ENCODE measurements at regions not wholly inside any gene's neighbourhood (a gene's known extent, or its start where the extent isn't known, plus 50 kb on each side); places are given as distances from the start of the nearest gene placed in this dataset.

DNA sequence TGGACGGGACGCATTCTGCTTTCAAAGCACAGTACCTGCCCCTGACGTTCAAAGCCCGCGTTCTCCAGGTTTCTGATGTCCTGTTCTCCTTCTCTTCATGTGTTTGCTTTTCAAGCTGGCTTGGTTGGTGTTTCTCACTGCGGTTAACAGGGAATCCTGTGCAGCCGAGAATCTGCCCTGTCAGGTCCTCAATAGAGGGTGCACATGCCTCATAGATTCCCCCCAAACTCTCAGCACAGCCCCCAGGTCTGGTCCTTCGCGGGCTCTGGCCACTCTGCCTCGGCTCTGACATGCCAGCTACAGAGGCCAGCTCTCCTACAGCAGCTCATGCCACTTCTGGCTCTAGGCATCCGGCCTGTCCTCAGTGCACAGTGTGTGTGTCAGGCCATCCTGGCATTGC lies 1343.8 kb downstream of the TBC1D22A start:
- Histone ChIP-seq H4K20me1 (ENCODE audit: insufficient read depth) (no peaks in the 10 kb centered on the region), H3K4me2 (ENCODE audit: low read length) (no peak overlapping the region), H3K27ac (ENCODE audit: low read depth, low read length) (no peak overlapping the region), H3K9ac (ENCODE audit: low read length) (no peak overlapping the region), H3K9me3 (ENCODE audit: control insufficient read depth in 1 of 2, insufficient read depth in 1 of 2, low read depth in 1 of 2, low read length in 2 of 2) (0 out of 4 replicates have a peak, but pooled peaks cover 0 to 5% of the 10 kb centered on the region in 2 experiments), H3K36me3 (ENCODE audit: control insufficient read depth in 1 of 2, insufficient read depth in 2 of 2, low read length in 2 of 2) (no peaks in the 10 kb centered on the region), H3K9me2 (ENCODE audit: insufficient read depth) (no peaks in the 10 kb centered on the region), H3K27me3 (ENCODE audit: insufficient read depth, low read length) (0 out of 2 replicates have a peak, but pooled peaks cover under 1% of the 10 kb centered on the region), H2AFZ (ENCODE audit: low read depth, low read length, poor library complexity, severe bottlenecking) (no peak overlapping the region), H3K79me2 (ENCODE audit: insufficient read depth, low read length) (no peaks in the 10 kb centered on the region), H3K4me1 (ENCODE audit: control insufficient read depth in 1 of 2, insufficient read depth in 2 of 2, low read length in 2 of 2) (no peaks in the 10 kb centered on the region), H3K4me3 (replicated peaks in 1 of 2; ENCODE audit: low read depth in 1 of 2, low read length in 2 of 2) (no peak overlapping the region)
- DNase-seq (ENCODE audit: low read depth, low spot score), result no peak
- intact Hi-C loops (cut with micrococcal nuclease), result no loop called here
- TF ChIP-seq FOSL1 (IDR thresholded peaks at IDR 0.05; ENCODE audit: low read depth) (no peak), JUND (IDR thresholded peaks at IDR 0.05) (no peak), RAD21 (IDR thresholded peaks at IDR 0.05; ENCODE audit: low read depth) (no peak), ZNF274 (IDR thresholded peaks at IDR 0.05; ENCODE audit: low read depth, low read length) (no peak), EZH2 (IDR thresholded peaks at IDR 0.05) (no peak), SRF (IDR thresholded peaks at IDR 0.05; ENCODE audit: low read depth) (no peak)
- no peak for ATAC-seq
- ChIA-PET RAD21 (ENCODE audit: low non-redundant PET in 1 of 2, low total read pairs in 2 of 2, uncharacterized antibody in 2 of 2, unreplicated experiment in 2 of 2) (no interaction called here), CTCF (no interaction called here), POLR2A (no interaction called here)
- BruUV-seq (replicated peaks), result no TSS peak

DNA sequence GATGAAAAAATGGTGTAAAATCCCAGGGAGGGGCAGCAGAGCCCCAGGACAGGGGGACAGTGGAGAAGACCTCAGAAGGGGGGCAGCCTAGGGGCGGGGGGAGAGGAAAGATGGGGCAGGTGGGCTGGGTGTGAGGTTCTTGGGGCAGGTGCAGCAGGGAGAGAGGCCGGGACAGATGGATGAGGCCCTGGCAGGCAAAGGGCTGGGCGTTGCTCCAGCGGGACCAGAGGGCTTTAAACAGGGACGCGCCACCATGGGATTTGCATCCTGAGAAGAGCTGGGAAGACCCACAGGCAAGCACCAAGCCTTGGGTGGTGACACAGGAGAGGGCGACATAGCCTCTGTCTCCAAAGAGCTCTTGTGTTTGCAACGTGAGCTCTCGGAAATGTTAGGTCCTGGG lies 1342.8 kb downstream of the TBC1D22A start:
- H3K4me3 ChIP-seq (replicated peaks in 1 of 2; ENCODE audit: low read depth in 1 of 2, low read length in 2 of 2), result no peak overlapping the region
- H3K36me3 ChIP-seq (ENCODE audit: control insufficient read depth in 1 of 2, insufficient read depth in 2 of 2, low read length in 2 of 2), result no peaks in the 10 kb centered on the region
- no TSS peak for BruUV-seq (replicated peaks)
- CTCF ChIA-PET, result no interaction called here
- no peak overlapping the region for H3K27ac ChIP-seq (ENCODE audit: low read depth, low read length)
- no peaks in the 10 kb centered on the region for H3K4me1 ChIP-seq (ENCODE audit: control insufficient read depth in 1 of 2, insufficient read depth in 2 of 2, low read length in 2 of 2)
- no peaks in the 10 kb centered on the region for H4K20me1 ChIP-seq (ENCODE audit: insufficient read depth)
- H3K4me2 ChIP-seq (ENCODE audit: low read length), result no peak overlapping the region
- 0 out of 4 replicates have a peak, but pooled peaks cover 0 to 5% of the 10 kb centered on the region in 2 experiments for H3K9me3 ChIP-seq (ENCODE audit: control insufficient read depth in 1 of 2, insufficient read depth in 1 of 2, low read depth in 1 of 2, low read length in 2 of 2)
- intact Hi-C loops (cut with micrococcal nuclease), result no loop called here
- 0 out of 2 replicates have a peak, but pooled peaks cover 6% of the 10 kb centered on the region for H3K27me3 ChIP-seq (ENCODE audit: insufficient read depth, low read length)
- TF ChIP-seq SRF (IDR thresholded peaks at IDR 0.05; ENCODE audit: low read depth), result no peak
- RAD21 ChIA-PET (ENCODE audit: low non-redundant PET in 1 of 2, low total read pairs in 2 of 2, uncharacterized antibody in 2 of 2, unreplicated experiment in 2 of 2), result no interaction called here
- no peak for ATAC-seq
- no peaks in the 10 kb centered on the region for H3K9me2 ChIP-seq (ENCODE audit: insufficient read depth)
- H3K9ac ChIP-seq (ENCODE audit: low read length), result no peak overlapping the region
- POLR2A ChIA-PET, result no interaction called here
- H2AFZ ChIP-seq (ENCODE audit: low read depth, low read length, poor library complexity, severe bottlenecking), result no peak overlapping the region
- no peak for DNase-seq (ENCODE audit: low read depth, low spot score)
- H3K79me2 ChIP-seq (ENCODE audit: insufficient read depth, low read length), result no peaks in the 10 kb centered on the region
